Heart left ventricle (tissue), 16 donors: ENCODE measurements at regions not wholly inside any gene's neighbourhood (a gene's known extent, or its start where the extent isn't known, plus 50 kb on each side); places are given as distances from the start of the nearest gene placed in this dataset.

ENCODE experiments used
- ATAC-seq, 4 donors: fragments of 200-7000 bp; cut with Tn5 transposase; one replicate each; pipeline ENCODE4 v1.9.1; 2020 to 2022; ENCODE audit warnings: moderate library complexity in 4 of 4, mild to moderate bottlenecking in 3 of 4, moderate number of reproducible peaks in 1 of 4
- DNase-seq, 5 donors: peaks; one replicate each; pipeline ENCODE4 v3.0.0-alpha.2; 2020
- H3K27ac ChIP-seq, 12 donors: fragments of 200-600 bp; sonication (generic) in 4 of 12; one replicate each; pipeline versions ENCODE4 v1.5.0 to v1.8.0; 2016 to 2022; ENCODE audit warnings: mild to moderate bottlenecking in 2 of 12
- H3K27me3 ChIP-seq, 9 donors: fragments of 200-600 bp; sonication (generic) in 2 of 9; one replicate each; pipeline versions ENCODE4 v1.5.1 to v1.8.0; 2016 to 2022; ENCODE audit warnings: mild to moderate bottlenecking in 3 of 9
- H3K36me3 ChIP-seq, 9 donors: fragments of 200-600 bp; sonication (generic) in 2 of 9; one replicate each; pipeline versions ENCODE4 v1.5.0 to v1.8.0; 2018 to 2022; ENCODE audit warnings: mild to moderate bottlenecking in 2 of 9
- H3K4me1 ChIP-seq, 12 donors: fragments of 200-600 bp; sonication (generic) in 4 of 12; one replicate each; pipeline versions ENCODE4 v1.5.0 to v1.8.0; 2016 to 2022; ENCODE audit warnings: mild to moderate bottlenecking in 3 of 12
- H3K4me3 ChIP-seq, 12 donors: fragments of 200-600 bp; sonication (generic) in 4 of 12; one replicate each; pipeline versions ENCODE4 v1.5.0 to v1.8.0; 2017 to 2022; ENCODE audit warnings: mild to moderate bottlenecking in 9 of 12, moderate library complexity in 4 of 12
- H3K9me3 ChIP-seq, 12 donors: fragments of 200-600 bp; sonication (generic) in 4 of 12; one replicate each; pipeline versions ENCODE4 v1.5.0 to v1.8.0; 2016 to 2022; ENCODE audit warnings: mild to moderate bottlenecking in 1 of 12
- POLR2A ChIP-seq, 2 donors: fragments of 450-650 bp; IDR thresholded peaks; one replicate each; pipeline ENCODE4 v1.6.1; 2017; ENCODE audit warnings: antibody characterized with exemption in 2 of 2, mild to moderate bottlenecking in 2 of 2, moderate library complexity in 2 of 2
- WGBS, 4 donors: extraction: QIAGEN DNeasy Blood & Tissue Kit in 2 of 4; methylation state at CpG; one replicate each; pipeline versions ENCODE4 v1.1.5 to v1.1.7; 2013 to 2018; 5-methylcytosine and 5-hydroxymethylcytosine counted together
- intact Hi-C, 10 donors: fragments of 100-400 bp; cut with DNase I; formaldehyde crosslinking; loops; one replicate each; pipeline versions ENCODE4 v1.11.1 to v1.14.2; 2022
- TF ChIP-seq, protein P1 (sequence below), 12 donors: fragments of 200-600 bp; sonication (generic) in 4 of 12; IDR thresholded peaks; one replicate each; pipeline versions ENCODE4 v1.5.0 to v1.8.0; 2018 to 2022; ENCODE audit warnings: antibody characterized with exemption in 12 of 12, mild to moderate bottlenecking in 5 of 12
- donor health status: ischemic (EF 13 %, LVEDD 7.1; RV severe dilation, severe dysfunction).
- donor health status: healthy with polysubstance abuse.
- donor health status: DM: no; HTN: yes; CAD: no.
- donor health status: DM: no; HTN: no; CAD: no.
- donor health status: ischemic (EF 25% LVEDD 6.9; RV normal size, moderate dysfunction).
- donor health status: ischemic (EF 25% LVEDD 5.7; RV mildly dilated, moderate dysfunction).
- donor health status: healthy.
- donor health status: DM: yes; HTN: yes; CAD: no.
- donor health status: ischemic (EF 35%, LVEDD 5.7; RV mildly dilated, moderate dysfunction).
- donor health status: nonischemic (EF 11% LVEDD 7.7; RV severe dilation, severe dysfunction).
- donor health status: DM: yes; HTN: yes; CAD: no.
- donor health status: PGD.
- donor health status: ischemic (EF 29% LVEDD 5.4; RV normal size, mild dysfunction).
- donor health status: nonischemic (EF 23%, LVEDD 6.1; RV moderate dilation, normal function).

DNA sequence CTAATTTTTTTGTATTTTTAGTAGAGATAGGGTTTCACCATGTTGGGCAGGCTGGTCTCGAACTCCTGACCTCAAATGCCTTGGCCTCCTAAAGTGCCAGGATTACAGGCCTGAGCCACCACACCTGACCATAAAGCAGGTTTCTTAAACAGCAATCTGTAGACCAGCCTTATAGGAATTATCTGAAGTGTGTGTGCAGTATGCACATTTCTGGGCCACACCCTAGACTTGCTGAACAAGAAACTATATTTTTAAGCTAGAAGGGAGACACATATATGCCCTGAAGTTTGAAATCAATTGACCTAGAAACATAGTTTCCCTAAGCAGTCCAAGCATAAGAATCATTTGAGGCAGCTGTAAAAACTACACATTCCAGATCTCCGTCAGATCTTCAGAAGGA, 805.7 kb downstream of the TUSC7 start:
- DNase-seq = no peak
- intact Hi-C loops = no loop called here
- no peaks in the 10 kb centered on the region for H3K9me3 ChIP-seq
- H3K27me3 ChIP-seq = no peaks in the 10 kb centered on the region
- 80 to 89% (median 86%) methylated on average over 2 of the region's 2 CpGs for WGBS, 4 donors
- H3K4me1 ChIP-seq = no peaks in the 10 kb centered on the region
- no peak overlapping the region for H3K27ac ChIP-seq
- TF ChIP-seq, protein P1, sequence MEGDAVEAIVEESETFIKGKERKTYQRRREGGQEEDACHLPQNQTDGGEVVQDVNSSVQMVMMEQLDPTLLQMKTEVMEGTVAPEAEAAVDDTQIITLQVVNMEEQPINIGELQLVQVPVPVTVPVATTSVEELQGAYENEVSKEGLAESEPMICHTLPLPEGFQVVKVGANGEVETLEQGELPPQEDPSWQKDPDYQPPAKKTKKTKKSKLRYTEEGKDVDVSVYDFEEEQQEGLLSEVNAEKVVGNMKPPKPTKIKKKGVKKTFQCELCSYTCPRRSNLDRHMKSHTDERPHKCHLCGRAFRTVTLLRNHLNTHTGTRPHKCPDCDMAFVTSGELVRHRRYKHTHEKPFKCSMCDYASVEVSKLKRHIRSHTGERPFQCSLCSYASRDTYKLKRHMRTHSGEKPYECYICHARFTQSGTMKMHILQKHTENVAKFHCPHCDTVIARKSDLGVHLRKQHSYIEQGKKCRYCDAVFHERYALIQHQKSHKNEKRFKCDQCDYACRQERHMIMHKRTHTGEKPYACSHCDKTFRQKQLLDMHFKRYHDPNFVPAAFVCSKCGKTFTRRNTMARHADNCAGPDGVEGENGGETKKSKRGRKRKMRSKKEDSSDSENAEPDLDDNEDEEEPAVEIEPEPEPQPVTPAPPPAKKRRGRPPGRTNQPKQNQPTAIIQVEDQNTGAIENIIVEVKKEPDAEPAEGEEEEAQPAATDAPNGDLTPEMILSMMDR (IDR thresholded peaks at IDR 0.05) = no peak
- no peak for TF ChIP-seq POLR2A (IDR thresholded peaks at IDR 0.05)
- no peak overlapping the region for H3K4me3 ChIP-seq
- no peaks in the 10 kb centered on the region for H3K36me3 ChIP-seq
- ATAC-seq = no peak

DNA sequence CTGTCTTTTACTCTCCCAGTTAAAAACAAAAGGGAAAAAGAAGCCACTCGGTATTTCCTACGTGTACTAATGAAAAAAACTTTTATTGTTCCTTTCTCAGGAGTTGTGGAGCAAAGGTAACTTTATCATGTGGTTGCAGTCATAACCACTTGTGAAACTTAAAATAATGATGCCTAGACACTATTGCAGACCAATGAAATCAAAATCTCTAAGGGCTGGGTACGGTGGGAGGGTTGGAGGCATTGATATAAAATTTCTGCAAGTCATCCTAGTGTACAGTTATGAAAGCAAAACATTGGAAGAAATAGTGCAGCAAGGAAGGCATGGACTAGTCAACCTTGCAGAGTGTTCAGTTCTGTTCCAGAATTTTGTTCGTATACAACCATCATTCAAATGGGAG, 808.8 kb downstream of the TUSC7 start:
- no peaks in the 10 kb centered on the region for H3K4me1 ChIP-seq
- H3K27me3 ChIP-seq = peaks cover 0 to 3% (median 0%) of the 10 kb centered on the region in 9 donors
- ATAC-seq = no peak
- intact Hi-C loops = no loop called here
- WGBS, 4 donors = 68 to 75% (median 69%) methylated on average over 4 of the region's 4 CpGs
- H3K36me3 ChIP-seq = no peaks in the 10 kb centered on the region
- no peak for TF ChIP-seq POLR2A (IDR thresholded peaks at IDR 0.05)
- TF ChIP-seq, protein P1 (IDR thresholded peaks at IDR 0.05) = no peak
- H3K4me3 ChIP-seq = no peak overlapping the region
- no peak overlapping the region for H3K27ac ChIP-seq
- DNase-seq = no peak
- H3K9me3 ChIP-seq = no peaks in the 10 kb centered on the region

DNA sequence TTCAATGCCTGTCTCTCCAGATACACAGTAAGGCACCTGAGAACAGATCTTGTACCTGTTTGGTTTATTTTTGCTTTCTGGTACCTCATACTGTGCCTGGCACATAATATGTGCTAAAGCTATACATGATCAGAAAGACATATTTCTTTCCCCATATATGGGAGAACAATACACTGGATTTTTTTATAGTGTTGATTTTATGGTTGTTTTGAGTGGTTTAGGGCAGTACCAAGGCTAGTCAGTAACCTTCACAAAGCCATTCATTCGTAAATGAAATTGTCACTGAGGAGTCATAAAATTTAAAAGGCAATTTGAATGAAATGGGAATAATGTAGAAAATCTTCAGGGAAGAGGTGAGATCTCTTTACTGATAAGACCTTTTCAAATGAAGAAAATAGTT, 810.2 kb downstream of the TUSC7 start:
- DNase-seq = no peak
- intact Hi-C loops = loop anchor here in 1 of 10 donors (10.0 kb wide), 1 partner anchor 505 kb away; no protein-coding TSS in a partner anchor
- Histone ChIP-seq H3K27me3 (peaks cover 0 to 3% (median 0%) of the 10 kb centered on the region in 9 donors), H3K9me3 (no peaks in the 10 kb centered on the region), H3K36me3 (no peaks in the 10 kb centered on the region), H3K4me3 (no peak overlapping the region), H3K4me1 (no peaks in the 10 kb centered on the region), H3K27ac (no peak overlapping the region)
- no peak for ATAC-seq
- 39 to 96% (median 66%) methylated on average over 1 of the region's 1 CpG for WGBS, 4 donors
- TF ChIP-seq, protein P1 (IDR thresholded peaks at IDR 0.05) = no peak
- TF ChIP-seq POLR2A (IDR thresholded peaks at IDR 0.05) = no peak

DNA sequence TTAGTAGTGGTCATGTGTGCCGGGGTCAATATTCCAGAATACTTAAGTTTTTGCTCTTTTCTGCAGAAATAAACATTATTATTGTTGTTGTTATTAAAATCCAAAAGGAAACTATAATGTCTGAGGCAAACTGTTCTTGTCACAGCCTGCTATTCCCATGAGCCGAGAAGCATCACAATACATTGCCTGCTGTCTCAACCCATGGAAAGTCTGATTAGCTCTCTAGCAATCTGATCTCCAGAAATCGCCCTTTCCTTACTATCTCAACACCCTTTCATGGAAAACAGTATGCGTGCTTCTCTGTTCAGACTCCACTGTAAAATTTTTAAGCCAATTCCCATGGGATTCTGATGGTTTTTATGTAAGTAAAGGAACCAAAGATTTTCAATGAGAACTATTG, 811.0 kb downstream of the TUSC7 start:
- Histone ChIP-seq H3K4me1 (no peaks in the 10 kb centered on the region), H3K36me3 (no peaks in the 10 kb centered on the region), H3K27ac (no peak overlapping the region), H3K27me3 (peaks cover 0 to 7% (median 0%) of the 10 kb centered on the region in 9 donors), H3K9me3 (no peaks in the 10 kb centered on the region), H3K4me3 (no peak overlapping the region)
- intact Hi-C loops = loop anchor here in 1 of 10 donors (10.0 kb wide), 1 partner anchor 506 kb away; no protein-coding TSS in a partner anchor
- TF ChIP-seq, protein P1 (IDR thresholded peaks at IDR 0.05) = no peak
- TF ChIP-seq POLR2A (IDR thresholded peaks at IDR 0.05) = no peak
- ATAC-seq = no peak
- DNase-seq = no peak
- WGBS, 4 donors = 72 to 80% (median 77%) methylated on average over 4 of the region's 4 CpGs
